Sigmoid colon (tissue), 3 donors: ENCODE measurements at regions not wholly inside any gene's neighbourhood (a gene's known extent, or its start where the extent isn't known, plus 50 kb on each side); places are given as distances from the start of the nearest gene placed in this dataset.
"Not testable (repeated sequence)": the region's sequence is repeated elsewhere in the genome, so short reads cannot be mapped to it uniquely, and the experiment has no call there.

ENCODE experiments used
- POLR2A ChIP-seq, 2 donors: fragments of 450-650 bp; IDR thresholded peaks; one replicate each; pipeline ENCODE4 v1.6.1; 2016; ENCODE audit warnings: antibody characterized with exemption in 2 of 2, mild to moderate bottlenecking in 2 of 2, moderate library complexity in 2 of 2
- TF ChIP-seq, protein P1 (sequence below), 4 experiments: fragments of 450-650 bp in 3 of 4; fragments of 200-600 bp in 1 of 4; IDR thresholded peaks; one replicate each; pipeline ENCODE4 v1.5.1; 2016 to 2019; ENCODE audit warnings: antibody characterized with exemption in 4 of 4, mild to moderate bottlenecking in 3 of 4, moderate library complexity in 2 of 4

GRCh38 chr7:56371792-56372191 lies 255.6 kb upstream of the NUPR2 start:
- TF ChIP-seq, protein P1, sequence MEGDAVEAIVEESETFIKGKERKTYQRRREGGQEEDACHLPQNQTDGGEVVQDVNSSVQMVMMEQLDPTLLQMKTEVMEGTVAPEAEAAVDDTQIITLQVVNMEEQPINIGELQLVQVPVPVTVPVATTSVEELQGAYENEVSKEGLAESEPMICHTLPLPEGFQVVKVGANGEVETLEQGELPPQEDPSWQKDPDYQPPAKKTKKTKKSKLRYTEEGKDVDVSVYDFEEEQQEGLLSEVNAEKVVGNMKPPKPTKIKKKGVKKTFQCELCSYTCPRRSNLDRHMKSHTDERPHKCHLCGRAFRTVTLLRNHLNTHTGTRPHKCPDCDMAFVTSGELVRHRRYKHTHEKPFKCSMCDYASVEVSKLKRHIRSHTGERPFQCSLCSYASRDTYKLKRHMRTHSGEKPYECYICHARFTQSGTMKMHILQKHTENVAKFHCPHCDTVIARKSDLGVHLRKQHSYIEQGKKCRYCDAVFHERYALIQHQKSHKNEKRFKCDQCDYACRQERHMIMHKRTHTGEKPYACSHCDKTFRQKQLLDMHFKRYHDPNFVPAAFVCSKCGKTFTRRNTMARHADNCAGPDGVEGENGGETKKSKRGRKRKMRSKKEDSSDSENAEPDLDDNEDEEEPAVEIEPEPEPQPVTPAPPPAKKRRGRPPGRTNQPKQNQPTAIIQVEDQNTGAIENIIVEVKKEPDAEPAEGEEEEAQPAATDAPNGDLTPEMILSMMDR (IDR thresholded peaks at IDR 0.05), result not testable (repeated sequence)
- not testable (repeated sequence) for TF ChIP-seq POLR2A (IDR thresholded peaks at IDR 0.05)
